ENCODE measurements at regions not wholly inside any gene's neighbourhood (a gene's known extent, or its start where the extent isn't known, plus 50 kb on each side); places are given as distances from the start of the nearest gene placed in this dataset.

GRCh38 chr6:105603788-105604586 lies 201.1 kb upstream of the PREP start (continued):
- TF ChIP-seq RARB (CRISPR knock-in tag; IDR thresholded peaks at IDR 0.05) (no peak), ISL1 (CRISPR knock-in tag; IDR thresholded peaks at IDR 0.05) (no peak), CSRNP3 (CRISPR knock-in tag; IDR thresholded peaks at IDR 0.05) (no peak), CSDC2 (CRISPR knock-in tag; IDR thresholded peaks at IDR 0.05) (no peak), ZFP3 (CRISPR knock-in tag; IDR thresholded peaks at IDR 0.05) (no peak), BACH2 (CRISPR knock-in tag; IDR thresholded peaks at IDR 0.05; ENCODE audit: borderline replicate concordance) (no peak), ARNTL (CRISPR knock-in tag; IDR thresholded peaks at IDR 0.05; ENCODE audit: borderline replicate concordance, low read depth) (no peak), ZFP30 (CRISPR knock-in tag; IDR thresholded peaks at IDR 0.05) (no peak), PPARA (CRISPR knock-in tag; IDR thresholded peaks at IDR 0.05; ENCODE audit: borderline replicate concordance) (no peak), TOX (CRISPR knock-in tag; IDR thresholded peaks at IDR 0.05; ENCODE audit: borderline replicate concordance) (no peak)

GRCh38 chr6:105601541-105602236 lies 198.8 kb upstream of the PREP start:
- peak; percentile 92 for ATAC-seq
- TF ChIP-seq BACH2 (CRISPR knock-in tag; IDR thresholded peaks at IDR 0.05; ENCODE audit: borderline replicate concordance) (no peak), TSHZ2 (CRISPR knock-in tag; IDR thresholded peaks at IDR 0.05) (no peak), TOX (CRISPR knock-in tag; IDR thresholded peaks at IDR 0.05; ENCODE audit: borderline replicate concordance) (peak; percentile 23; the same call in 1 of the 2 replicates), ZC3H10 (CRISPR knock-in tag; IDR thresholded peaks at IDR 0.05) (peak; percentile 34; the same call in 1 of the 2 replicates)

- TF ChIP-seq ZC3H10 (CRISPR knock-in tag; IDR thresholded peaks at IDR 0.05), result no peak
- TF ChIP-seq CSDC2 (CRISPR knock-in tag; IDR thresholded peaks at IDR 0.05), result no peak
- TF ChIP-seq ZNF565 (CRISPR knock-in tag; conservative IDR thresholded peaks at IDR 0.05; ENCODE audit: low read depth), result no peak
- no peak for TF ChIP-seq TSHZ2 (CRISPR knock-in tag; IDR thresholded peaks at IDR 0.05)
- no peak for TF ChIP-seq PPARA (CRISPR knock-in tag; IDR thresholded peaks at IDR 0.05; ENCODE audit: borderline replicate concordance)
- no peak for TF ChIP-seq POU6F1 (CRISPR knock-in tag; IDR thresholded peaks at IDR 0.05; ENCODE audit: borderline replicate concordance, low read depth)
- TF ChIP-seq OSR1 (CRISPR knock-in tag; IDR thresholded peaks at IDR 0.05), result no peak
- TF ChIP-seq CSRNP3 (CRISPR knock-in tag; IDR thresholded peaks at IDR 0.05), result no peak
- peak; percentile 22 for ATAC-seq
These were observed 197.7 kb upstream of the PREP start for GRCh38 chr6:105600336-105601260.

All from SK-N-SH treated with all-trans-retinoic acid at 6 μM for 48 hours (cell line).